ENCODE measurements at regions not wholly inside any gene's neighbourhood (a gene's known extent, or its start where the extent isn't known, plus 50 kb on each side); places are given as distances from the start of the nearest gene placed in this dataset.

GRCh38 chr10:63717027-63717715, 196.0 kb downstream of the REEP3 start:
- no peak for DNase-seq (ENCODE audit: low read depth)

GRCh38 chr10:63718006-63718405, 196.8 kb downstream of the REEP3 start:
- no peak for DNase-seq (ENCODE audit: low read depth)
- H3K4me3 ChIP-seq (ENCODE audit: low read depth, low read length) = no peak overlapping the region
- no peak for TF ChIP-seq CTCF (IDR thresholded peaks at IDR 0.05; ENCODE audit: insufficient read depth, low read depth, low read length)

More at GRCh38 chr10:63717027-63717715, 196.0 kb downstream of the REEP3 start:
- H3K4me3 ChIP-seq (ENCODE audit: low read depth, low read length) = no peak overlapping the region
- TF ChIP-seq CTCF (IDR thresholded peaks at IDR 0.05; ENCODE audit: insufficient read depth, low read depth, low read length) = no peak

DNA sequence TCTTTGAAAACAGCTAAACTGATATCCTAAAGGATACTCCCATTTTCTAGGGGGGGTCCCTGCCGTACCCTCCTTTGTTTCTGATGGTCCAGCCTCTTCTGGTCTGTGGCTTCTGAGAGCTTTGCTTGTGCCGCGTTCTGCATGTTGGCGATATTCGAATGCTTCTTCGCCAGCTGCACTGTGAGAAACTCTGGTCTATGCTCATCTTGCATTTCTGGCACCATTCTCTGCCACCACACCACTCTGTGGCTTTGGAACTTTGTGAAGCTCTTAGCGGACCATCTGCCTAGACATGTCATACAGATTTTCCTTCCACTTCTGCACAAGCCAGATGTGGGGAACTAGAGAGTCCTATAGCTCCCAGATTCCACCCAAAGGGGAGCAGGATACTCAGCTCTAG, 197.2 kb downstream of the REEP3 start:
- TF ChIP-seq CTCF (IDR thresholded peaks at IDR 0.05; ENCODE audit: insufficient read depth, low read depth, low read length) = no peak
- no peak for DNase-seq (ENCODE audit: low read depth)
- no peak overlapping the region for H3K4me3 ChIP-seq (ENCODE audit: low read depth, low read length)

DNA sequence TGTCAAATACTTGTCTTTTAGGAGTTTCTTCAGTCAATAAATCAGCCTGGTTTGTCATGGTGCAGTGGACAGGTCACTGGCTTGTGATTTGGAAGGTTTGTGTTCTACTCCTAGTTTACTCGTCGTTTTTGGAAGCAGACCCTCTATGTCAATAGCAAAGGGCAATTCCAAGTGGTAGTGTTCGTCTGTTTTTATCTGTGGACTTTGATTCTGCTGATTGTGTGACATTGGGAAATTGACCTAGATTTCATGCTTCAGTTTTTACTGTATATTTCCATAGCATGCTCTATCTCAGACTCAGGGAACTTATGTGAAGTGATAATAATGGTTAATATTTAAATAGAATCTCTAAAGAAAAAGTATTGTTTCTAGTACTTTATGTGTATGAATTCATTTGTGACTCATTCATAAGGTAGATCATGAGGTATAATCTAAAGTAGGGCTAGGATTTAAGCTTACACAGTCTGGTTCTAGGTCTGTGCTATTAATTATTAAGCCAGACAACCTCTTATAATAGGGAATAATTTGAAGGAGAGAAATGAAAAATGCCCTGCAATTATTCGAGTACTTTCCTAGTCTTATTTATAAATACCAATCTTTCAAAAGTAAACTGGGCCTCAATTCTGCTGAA, 198.1 kb downstream of the REEP3 start:
- no peak for TF ChIP-seq CTCF (IDR thresholded peaks at IDR 0.05; ENCODE audit: insufficient read depth, low read depth, low read length)
- DNase-seq (ENCODE audit: low read depth) = no peak
- no peak overlapping the region for H3K4me3 ChIP-seq (ENCODE audit: low read depth, low read length)

GRCh38 chr10:63720072-63720537, 198.9 kb downstream of the REEP3 start:
- DNase-seq (ENCODE audit: low read depth) = peak; percentile 64
- H3K4me3 ChIP-seq (ENCODE audit: low read depth, low read length) = no peak overlapping the region
- TF ChIP-seq CTCF (IDR thresholded peaks at IDR 0.05; ENCODE audit: insufficient read depth, low read depth, low read length) = peak; percentile 94

GRCh38 chr10:63720676-63721075, 199.5 kb downstream of the REEP3 start:
- DNase-seq (ENCODE audit: low read depth) = no peak
- H3K4me3 ChIP-seq (ENCODE audit: low read depth, low read length) = no peak overlapping the region
- no peak for TF ChIP-seq CTCF (IDR thresholded peaks at IDR 0.05; ENCODE audit: insufficient read depth, low read depth, low read length)
